GOT3 (cell line): ENCODE measurements at regions not wholly inside any gene's neighbourhood (a gene's known extent, or its start where the extent isn't known, plus 50 kb on each side); places are given as distances from the start of the nearest gene placed in this dataset.
"Not testable (repeated sequence)": the region's sequence is repeated elsewhere in the genome, so short reads cannot be mapped to it uniquely, and the experiment has no call there.

ENCODE experiments used
- DNase-seq: peaks from one replicate; lab custom pipeline; 2025; ENCODE audit warnings: mixed read lengths; lab: John Stamatoyannopoulos, UW

- DNase-seq: no peak
Measured at GRCh38 chr16:62390214-62390613, 354.0 kb upstream of the CDH8 start.

- DNase-seq: no peak
Measured at GRCh38 chr16:62386411-62386810, 350.2 kb upstream of the CDH8 start.

DNA sequence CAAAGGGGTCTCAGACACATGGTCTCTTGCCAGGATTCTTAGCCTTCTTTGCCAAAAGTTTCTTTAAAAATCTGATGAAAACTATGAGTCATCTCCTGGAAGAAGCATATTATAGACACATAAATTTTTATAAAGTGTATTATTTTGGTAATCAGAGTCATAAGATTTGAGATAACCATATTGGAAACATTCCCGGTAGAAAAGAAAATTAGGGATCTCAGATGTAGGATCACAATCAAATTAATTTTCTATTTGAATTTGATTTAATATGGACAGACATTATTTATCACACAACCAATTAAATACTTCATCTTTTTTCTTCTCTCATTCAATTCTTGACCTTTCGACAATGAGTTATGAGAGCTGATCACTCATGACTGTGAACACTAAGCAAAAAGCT lies 347.7 kb upstream of the CDH8 start:
- no peak for DNase-seq

DNA sequence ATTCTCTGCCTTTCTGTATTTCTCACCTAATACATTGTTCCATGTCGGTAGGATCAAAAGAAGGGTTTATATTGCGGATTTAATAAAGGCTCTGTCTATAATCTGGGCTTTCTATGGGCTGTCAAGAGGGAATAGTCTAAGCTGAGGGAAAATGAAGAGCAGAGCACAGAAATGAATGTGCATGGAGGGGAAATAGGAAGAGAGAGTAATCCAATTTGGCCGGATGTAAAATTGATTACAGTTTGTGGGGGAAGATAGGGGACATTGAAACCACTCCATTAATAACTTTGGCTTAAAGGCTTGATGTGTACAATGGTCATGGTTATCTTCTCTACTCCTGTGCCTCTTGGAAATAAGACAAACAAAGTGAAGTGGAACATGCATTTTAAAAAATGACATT lies 334.2 kb upstream of the CDH8 start:
- DNase-seq: no peak

GRCh38 chr16:62363501-62363900 lies 327.3 kb upstream of the CDH8 start:
- no peak for DNase-seq

DNA sequence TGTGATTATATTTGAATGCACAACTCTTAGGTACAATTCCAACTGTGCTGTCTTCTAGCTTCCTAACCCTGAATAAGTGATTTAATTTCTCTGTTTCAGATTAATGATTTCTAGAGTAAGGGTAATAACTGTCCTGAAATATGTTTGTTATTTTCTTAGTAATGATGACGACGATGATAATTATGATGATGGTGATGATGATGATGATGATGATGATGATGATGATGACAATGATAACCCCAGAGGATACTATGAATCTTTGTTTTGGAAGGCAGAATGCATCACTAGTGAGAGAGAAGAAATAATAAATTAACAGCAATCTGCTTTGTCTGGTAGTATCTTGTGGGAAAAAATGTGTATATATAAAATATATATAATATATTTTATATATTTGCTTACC lies 317.1 kb upstream of the CDH8 start:
- DNase-seq: no peak

GRCh38 chr16:62342216-62342615 lies 306.0 kb upstream of the CDH8 start:
- DNase-seq: no peak

GRCh38 chr16:62335356-62335755 lies 299.1 kb upstream of the CDH8 start:
- DNase-seq: no peak

DNA sequence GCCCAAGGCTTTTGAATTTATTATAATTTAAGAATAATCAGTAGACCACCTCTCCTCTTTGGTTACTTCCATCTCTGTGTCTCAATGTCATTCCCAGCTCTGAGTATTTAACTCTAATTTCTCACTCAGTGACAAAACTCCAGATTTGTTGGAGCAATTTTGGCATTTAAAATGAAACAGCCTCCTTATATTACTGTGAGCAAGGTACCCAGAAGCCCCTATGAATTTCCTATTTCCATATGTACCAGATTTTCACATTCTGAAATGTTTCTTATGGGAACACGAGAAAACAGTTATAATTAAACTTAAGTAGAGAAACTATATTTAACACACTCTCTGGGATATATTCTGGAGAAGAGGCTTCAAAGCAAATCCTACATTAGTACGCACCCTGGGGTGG lies 285.4 kb upstream of the CDH8 start:
- no peak for DNase-seq

- no peak for DNase-seq
Measured at GRCh38 chr16:62298600-62298999, 262.4 kb upstream of the CDH8 start.

GRCh38 chr16:62294213-62294972 lies 258.2 kb upstream of the CDH8 start:
- DNase-seq: no peak

- no peak for DNase-seq
Measured at GRCh38 chr16:62288990-62289629, 252.9 kb upstream of the CDH8 start.

- no peak for DNase-seq
Measured at GRCh38 chr16:62280506-62280905, 244.3 kb upstream of the CDH8 start.

DNA sequence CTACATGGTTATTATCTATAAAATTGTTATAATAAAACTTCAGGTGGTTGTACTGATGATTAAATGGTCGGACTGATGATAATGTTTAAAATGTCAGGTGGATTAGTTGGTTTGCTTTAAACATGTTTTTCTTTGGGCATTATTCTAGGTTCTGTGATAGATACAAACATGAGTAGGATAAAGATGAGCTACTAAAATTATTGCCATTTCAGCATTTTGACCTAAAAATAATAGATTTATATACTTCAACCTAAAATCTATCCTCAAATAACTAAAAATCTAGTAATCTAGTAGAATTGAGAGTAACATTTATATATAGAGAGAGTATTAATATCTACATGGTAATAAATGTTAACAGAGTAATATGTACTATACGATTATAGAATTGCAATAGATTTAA lies 241.7 kb upstream of the CDH8 start:
- no peak for DNase-seq

DNA sequence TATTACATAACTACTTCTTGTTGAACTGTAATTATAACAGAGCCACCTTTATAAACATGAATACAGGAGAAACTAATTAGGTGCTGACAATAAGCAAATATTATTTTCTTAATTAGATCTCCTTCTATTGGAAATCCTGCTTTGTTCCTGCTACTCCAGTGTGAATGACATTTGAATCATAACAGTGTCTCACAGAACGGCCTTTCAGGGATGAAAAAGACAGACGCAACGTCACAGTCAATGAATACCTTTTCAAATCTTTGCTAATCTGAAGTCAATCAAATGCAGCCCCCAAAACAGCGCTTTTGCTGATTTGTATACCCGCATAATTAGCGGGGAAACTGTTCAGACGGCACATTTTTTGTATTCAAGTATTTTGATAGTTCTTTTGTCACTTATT lies 240.4 kb upstream of the CDH8 start:
- DNase-seq: no peak

GRCh38 chr16:62272035-62272434 lies 235.8 kb upstream of the CDH8 start:
- no peak for DNase-seq

DNA sequence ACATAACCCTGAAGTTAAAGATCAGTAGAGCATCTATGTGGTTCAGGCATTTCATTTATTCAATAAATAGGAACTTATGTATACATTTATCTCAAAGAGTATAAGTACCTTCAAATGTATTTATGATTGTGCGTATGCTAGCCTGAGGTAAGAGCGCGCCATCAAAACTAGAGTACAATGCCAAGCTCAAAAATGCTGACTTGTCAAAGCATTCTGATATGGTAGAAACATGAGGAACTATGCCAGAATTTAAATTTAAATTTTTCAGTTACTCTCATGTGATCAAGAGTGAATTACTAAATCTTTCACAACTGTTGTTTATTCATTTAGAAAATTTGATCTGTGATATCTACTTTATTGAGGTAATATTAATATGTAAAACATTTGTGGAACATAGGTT lies 225.5 kb upstream of the CDH8 start:
- no peak for DNase-seq

DNA sequence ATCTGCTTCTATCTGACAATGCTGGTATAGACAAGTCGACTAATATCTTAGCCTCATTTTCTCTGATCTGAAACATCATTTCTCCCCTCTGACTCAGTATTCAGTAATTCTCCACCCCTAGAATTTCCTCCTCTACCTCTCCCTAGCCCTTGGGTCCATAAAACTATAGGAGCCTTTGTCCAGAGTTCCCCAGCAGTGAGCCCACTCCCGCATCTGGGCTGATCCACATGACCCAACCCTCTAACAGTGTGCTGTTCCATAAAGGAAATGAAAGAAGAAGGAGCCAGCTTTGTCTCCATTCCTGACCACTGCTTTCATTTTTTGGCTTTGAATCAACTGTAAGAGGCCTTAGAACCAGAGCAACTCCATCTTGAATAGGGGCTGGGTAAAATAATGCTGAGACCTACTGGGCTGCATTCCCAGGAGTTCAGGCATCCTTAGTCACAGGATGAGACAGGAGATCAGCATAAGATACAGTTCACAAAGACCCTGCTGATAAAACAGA lies 222.7 kb upstream of the CDH8 start:
- not testable (repeated sequence) for DNase-seq

GRCh38 chr16:62256406-62256805 lies 220.2 kb upstream of the CDH8 start:
- no peak for DNase-seq

DNA sequence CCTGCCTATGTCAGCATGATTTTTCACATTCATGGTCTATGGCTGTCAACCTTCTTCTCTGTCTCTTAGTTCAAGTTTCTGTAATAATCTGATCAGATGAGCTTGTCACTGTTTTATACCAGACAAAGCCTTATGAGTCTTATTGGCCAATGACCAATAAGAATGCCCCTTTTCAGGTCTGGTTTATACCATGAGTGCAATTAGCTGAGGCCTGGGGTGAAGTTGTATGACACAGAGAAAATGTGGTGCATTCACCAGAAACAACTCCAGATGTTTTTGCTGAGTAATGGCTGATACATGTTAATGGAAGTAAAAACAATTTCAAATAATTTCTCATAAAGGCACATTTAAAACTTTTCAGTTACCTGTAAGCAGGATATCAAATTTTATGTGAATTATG lies 218.6 kb upstream of the CDH8 start:
- no peak for DNase-seq

DNA sequence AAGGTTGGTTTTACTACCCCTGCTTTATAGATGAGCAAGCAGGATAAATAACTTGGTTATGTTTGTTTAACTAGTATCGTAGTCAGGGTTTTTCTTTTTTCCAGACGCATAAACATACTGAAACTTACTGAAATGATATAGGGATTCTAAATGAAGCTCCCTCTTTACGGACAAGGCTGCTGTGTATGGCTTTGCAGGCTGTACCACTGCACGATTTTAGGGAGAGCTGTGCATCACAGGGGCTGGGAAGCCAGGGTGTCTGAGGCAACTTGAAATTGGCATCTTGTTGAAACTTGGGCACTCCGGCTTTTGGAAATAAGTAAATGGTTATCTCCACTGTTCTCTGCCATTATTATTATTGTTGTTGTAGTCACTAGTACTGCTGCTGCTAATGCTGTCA lies 218.1 kb upstream of the CDH8 start:
- DNase-seq: no peak

DNA sequence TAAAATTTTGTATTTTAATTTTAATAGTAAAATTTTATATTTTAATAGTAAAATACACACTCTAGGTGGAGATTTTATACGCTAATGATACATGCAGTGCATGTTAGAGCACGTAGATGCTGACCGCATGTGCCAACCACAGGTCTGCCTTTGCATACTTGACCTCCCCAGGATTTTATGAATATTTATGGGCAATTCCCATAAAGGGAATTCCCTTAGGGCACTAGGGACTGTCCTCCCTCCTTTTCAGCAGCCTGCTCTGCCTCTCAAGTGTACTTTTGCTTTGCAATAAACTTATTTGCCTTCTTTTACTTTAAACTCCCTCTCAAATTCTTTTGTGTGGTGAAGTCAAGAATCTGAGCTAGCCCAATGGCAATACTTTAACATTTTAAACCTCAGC lies 217.7 kb upstream of the CDH8 start:
- no peak for DNase-seq

DNA sequence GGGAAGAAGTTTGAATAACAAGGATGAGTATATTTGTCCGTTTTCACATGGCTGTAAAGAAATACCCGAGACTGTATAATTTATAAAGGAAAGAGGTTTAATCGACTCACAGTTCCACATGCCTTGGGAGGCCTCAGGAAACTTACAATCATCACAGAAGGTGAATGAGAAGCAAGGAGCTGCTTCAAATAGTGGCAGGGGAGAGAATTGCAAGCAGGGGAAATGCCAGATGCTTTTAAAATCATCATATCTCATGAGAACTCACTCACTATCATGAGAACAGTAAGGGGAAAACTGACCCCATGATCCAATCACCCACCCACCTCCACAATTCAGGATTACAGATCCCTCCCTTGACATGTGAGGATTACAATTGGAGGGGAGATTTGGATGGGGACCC lies 212.8 kb upstream of the CDH8 start:
- DNase-seq: no peak

GRCh38 chr16:62240722-62241121 lies 204.5 kb upstream of the CDH8 start:
- no peak for DNase-seq
